ENCODE measurements at regions not wholly inside any gene's neighbourhood (a gene's known extent, or its start where the extent isn't known, plus 50 kb on each side); places are given as distances from the start of the nearest gene placed in this dataset.

- TF ChIP-seq POLR2A (IDR thresholded peaks at IDR 0.05; ENCODE audit: low read depth, low read length) (no peak), TAF1 (IDR thresholded peaks at IDR 0.05; ENCODE audit: borderline replicate concordance, low read depth, low read length) (no peak), POLR2AphosphoS5 (IDR thresholded peaks at IDR 0.05; ENCODE audit: low read depth, low read length) (no peak)
Observed at GRCh38 chr5:67844924-67845323, 370.6 kb upstream of the PIK3R1 start.
